Lower leg skin (tissue), 4 donors: ENCODE measurements at regions not wholly inside any gene's neighbourhood (a gene's known extent, or its start where the extent isn't known, plus 50 kb on each side); places are given as distances from the start of the nearest gene placed in this dataset.

Experiments used
- DNase-seq, 2 donors: peaks; one replicate each; pipeline ENCODE4 v3.0.0-alpha.2; 2019; ENCODE audit warnings: low spot score in 2 of 2
- H3K4me3 ChIP-seq: fragments of 200-600 bp; sonication (generic); 2 replicates; pipeline ENCODE4 v1.5.1; 2017; ENCODE audit warnings: mild to moderate bottlenecking, low read depth; ENCODE audit not compliant: poor library complexity, severe bottlenecking
- CTCF ChIP-seq, 3 donors: fragments of 450-650 bp; IDR thresholded peaks; one replicate each; pipeline ENCODE4 v1.5.1; 2016; ENCODE audit warnings: antibody characterized with exemption in 3 of 3, mild to moderate bottlenecking in 3 of 3, moderate library complexity in 2 of 3
- POLR2A ChIP-seq, 2 donors: fragments of 450-650 bp; IDR thresholded peaks; one replicate each; pipeline ENCODE4 v1.6.1; 2016 to 2017; ENCODE audit warnings: antibody characterized with exemption in 2 of 2, mild to moderate bottlenecking in 1 of 2, moderate library complexity in 1 of 2
- WGBS, 2 donors: methylation state at CpG; one replicate each; pipeline ENCODE4 v1.1.5; 2018; 5-methylcytosine and 5-hydroxymethylcytosine counted together
- intact Hi-C: fragments of 100-400 bp; cut with DNase I; formaldehyde crosslinking; loops from one replicate; pipeline ENCODE4 v1.15.0; 2023; ENCODE audit warnings: low total_unique reads

- WGBS, 2 donors: 75 to 84% methylated on average over 8 of the region's 8 CpGs
- no peak for DNase-seq
- no peak for TF ChIP-seq CTCF (IDR thresholded peaks at IDR 0.05)
- no peak for TF ChIP-seq POLR2A (IDR thresholded peaks at IDR 0.05)
- no peak overlapping the region for H3K4me3 ChIP-seq
- intact Hi-C loops: no loop called here
Observed at GRCh38 chr10:2223548-2224320, 486.4 kb upstream of the ADARB2 start.

GRCh38 chr10:2222631-2223030 lies 485.3 kb upstream of the ADARB2 start:
- no peak overlapping the region for H3K4me3 ChIP-seq
- intact Hi-C loops: no loop called here
- no peak for DNase-seq
- WGBS, 2 donors: 82 to 83% methylated on average over 6 of the region's 6 CpGs
- TF ChIP-seq POLR2A (IDR thresholded peaks at IDR 0.05) (no peak), CTCF (IDR thresholded peaks at IDR 0.05) (no peak)

GRCh38 chr10:2214805-2215204 lies 477.5 kb upstream of the ADARB2 start:
- no peak for TF ChIP-seq CTCF (IDR thresholded peaks at IDR 0.05)
- no peak for TF ChIP-seq POLR2A (IDR thresholded peaks at IDR 0.05)
- intact Hi-C loops: no loop called here
- 44% methylated on average over 10 of the region's 10 CpGs for WGBS, 2 donors

GRCh38 chr10:2214092-2214491 lies 476.8 kb upstream of the ADARB2 start:
- TF ChIP-seq CTCF (IDR thresholded peaks at IDR 0.05) (no peak), POLR2A (IDR thresholded peaks at IDR 0.05) (no peak)
- no peak for DNase-seq
- 43 to 71% methylated on average over 12 of the region's 12 CpGs for WGBS, 2 donors
- intact Hi-C loops: no loop called here
- no peak overlapping the region for H3K4me3 ChIP-seq

More at GRCh38 chr10:2214805-2215204, 477.5 kb upstream of the ADARB2 start:
- no peak for DNase-seq
- H3K4me3 ChIP-seq: no peak overlapping the region

- WGBS, 2 donors: 80 to 81% methylated on average over 11 of the region's 11 CpGs
- no peak overlapping the region for H3K4me3 ChIP-seq
- TF ChIP-seq POLR2A (IDR thresholded peaks at IDR 0.05): no peak
- no peak for TF ChIP-seq CTCF (IDR thresholded peaks at IDR 0.05)
- intact Hi-C loops: no loop called here
- no peak for DNase-seq
Observed at GRCh38 chr10:2212244-2212834, 475.0 kb upstream of the ADARB2 start.
